OCI-LY3 (cell line): ENCODE measurements at regions not wholly inside any gene's neighbourhood (a gene's known extent, or its start where the extent isn't known, plus 50 kb on each side); places are given as distances from the start of the nearest gene placed in this dataset.

Source experiments
- CTCF ChIP-seq: fragments of 200-600, 300-600 bp; sonication (generic); IDR thresholded peaks from 2 replicates; pipeline ENCODE4 v1.5.1; 2014; ENCODE audit warnings: antibody characterized with exemption, low read length, low read depth
- EZH2phosphoT487 ChIP-seq: fragments of 200-600 bp; shearing (Covaris generic); IDR thresholded peaks from 2 replicates; pipeline ENCODE4 v1.6.1; 2018; ENCODE audit warnings: antibody characterized with exemption, mixed run types, low read depth

DNA sequence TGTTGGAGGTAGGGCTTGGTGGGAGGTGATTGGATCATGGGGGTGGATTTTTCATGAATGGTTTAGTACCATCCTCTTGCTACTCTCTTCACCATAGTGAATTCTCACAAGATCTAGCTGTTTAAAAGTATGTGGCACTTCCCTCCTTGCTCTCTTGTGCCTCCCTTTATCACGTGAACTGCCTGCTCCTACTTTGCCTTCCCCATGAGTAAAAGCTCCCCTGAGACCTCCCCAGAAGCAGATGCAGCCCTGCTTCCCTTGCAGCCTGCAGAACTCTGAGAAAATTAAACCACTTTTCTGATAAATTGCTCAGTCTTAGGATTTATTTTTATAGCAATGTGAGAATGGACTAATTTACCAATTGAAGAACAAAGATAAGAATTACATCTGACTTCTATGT is 223.1 kb downstream of the RNF144A start:
- TF ChIP-seq CTCF = no peak
- TF ChIP-seq EZH2phosphoT487 = no peak
